Astrocyte of the cerebellum (primary cell): ENCODE measurements at regions not wholly inside any gene's neighbourhood (a gene's known extent, or its start where the extent isn't known, plus 50 kb on each side); places are given as distances from the start of the nearest gene placed in this dataset.

Experiments used
- DNase-seq: peaks from one replicate; pipeline ENCODE4 v3.0.0-alpha.2; 2011; ENCODE audit warnings: low read depth
- H3K4me3 ChIP-seq: 2 replicates; pipeline ENCODE4 v1.5.1; 2011; ENCODE audit warnings: mild to moderate bottlenecking, low read depth, low read length, moderate library complexity
- in situ Hi-C: cut with HindIII; loops from 2 replicates; pipeline ENCODE4 v1.10.0; 2017; ENCODE audit warnings: low sequenced_read_pairs
- TF ChIP-seq, protein P1 (sequence below): IDR thresholded peaks from 2 replicates; pipeline ENCODE4 v1.5.1; 2012; ENCODE audit warnings: low read length, low read depth, moderate library complexity, mild to moderate bottlenecking; ENCODE audit errors: missing control alignments

DNA sequence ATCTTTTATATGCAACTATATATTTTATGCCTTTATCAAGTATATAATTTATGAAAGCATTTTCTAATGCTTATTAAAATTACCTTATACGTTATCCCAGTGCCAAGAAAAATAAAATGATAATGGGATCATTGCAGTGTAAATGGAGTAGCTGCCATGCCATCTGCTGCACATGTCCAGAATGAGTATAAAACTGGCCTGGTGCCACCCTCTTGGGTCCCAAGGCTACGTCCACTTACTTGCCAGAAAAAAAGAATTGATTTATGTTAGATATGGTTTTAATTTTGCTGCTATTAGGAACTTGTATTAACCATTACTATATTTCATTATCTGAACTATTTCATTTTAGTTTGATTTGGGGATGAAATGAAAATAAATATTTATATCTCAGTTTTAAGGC is 1127.1 kb upstream of the CNTN5 start:
- DNase-seq: no peak
- H3K4me3 ChIP-seq: no peak overlapping the region
- TF ChIP-seq, protein P1, sequence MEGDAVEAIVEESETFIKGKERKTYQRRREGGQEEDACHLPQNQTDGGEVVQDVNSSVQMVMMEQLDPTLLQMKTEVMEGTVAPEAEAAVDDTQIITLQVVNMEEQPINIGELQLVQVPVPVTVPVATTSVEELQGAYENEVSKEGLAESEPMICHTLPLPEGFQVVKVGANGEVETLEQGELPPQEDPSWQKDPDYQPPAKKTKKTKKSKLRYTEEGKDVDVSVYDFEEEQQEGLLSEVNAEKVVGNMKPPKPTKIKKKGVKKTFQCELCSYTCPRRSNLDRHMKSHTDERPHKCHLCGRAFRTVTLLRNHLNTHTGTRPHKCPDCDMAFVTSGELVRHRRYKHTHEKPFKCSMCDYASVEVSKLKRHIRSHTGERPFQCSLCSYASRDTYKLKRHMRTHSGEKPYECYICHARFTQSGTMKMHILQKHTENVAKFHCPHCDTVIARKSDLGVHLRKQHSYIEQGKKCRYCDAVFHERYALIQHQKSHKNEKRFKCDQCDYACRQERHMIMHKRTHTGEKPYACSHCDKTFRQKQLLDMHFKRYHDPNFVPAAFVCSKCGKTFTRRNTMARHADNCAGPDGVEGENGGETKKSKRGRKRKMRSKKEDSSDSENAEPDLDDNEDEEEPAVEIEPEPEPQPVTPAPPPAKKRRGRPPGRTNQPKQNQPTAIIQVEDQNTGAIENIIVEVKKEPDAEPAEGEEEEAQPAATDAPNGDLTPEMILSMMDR: no peak
- in situ Hi-C loops: no loop called here

DNA sequence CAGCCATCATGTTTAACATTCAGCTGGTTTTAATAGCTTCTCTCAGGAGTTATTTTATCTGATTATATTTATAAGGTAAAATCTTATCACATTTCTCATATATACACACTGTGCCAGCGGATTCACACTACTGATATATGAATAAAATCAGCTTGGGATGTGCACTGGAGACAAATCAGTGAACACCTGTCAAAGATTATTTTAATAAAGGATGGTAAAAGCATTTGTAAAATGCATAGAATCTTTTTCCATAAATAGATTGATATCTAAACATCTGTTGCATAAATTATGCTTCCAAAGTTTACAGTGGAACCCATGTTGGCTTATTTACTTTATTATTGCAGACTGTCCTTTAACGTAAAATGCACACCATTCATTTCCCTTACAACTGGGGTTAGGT is 1125.8 kb upstream of the CNTN5 start:
- no peak overlapping the region for H3K4me3 ChIP-seq
- in situ Hi-C loops: no loop called here
- DNase-seq: no peak
- TF ChIP-seq, protein P1: no peak

DNA sequence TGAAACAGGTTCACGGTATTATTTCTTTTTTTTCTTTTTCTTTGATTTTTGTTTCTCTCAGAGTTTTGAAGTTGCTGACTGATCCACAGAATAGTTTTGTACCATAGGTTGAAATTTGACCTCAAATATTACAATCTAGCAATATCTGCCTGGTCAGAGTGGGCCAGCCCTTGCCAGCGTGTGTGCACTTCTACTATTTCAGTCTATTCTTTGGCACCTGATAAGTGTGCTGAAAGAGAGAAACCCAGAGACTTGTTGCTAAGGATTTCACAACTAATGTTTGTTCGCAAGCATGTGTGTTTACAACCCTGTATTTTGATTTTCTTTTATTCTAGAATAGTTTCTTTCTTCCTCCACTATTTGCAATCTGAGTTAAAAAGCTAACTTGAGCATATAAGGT is 1125.2 kb upstream of the CNTN5 start:
- DNase-seq: no peak
- H3K4me3 ChIP-seq: no peak overlapping the region
- TF ChIP-seq, protein P1: no peak
- in situ Hi-C loops: no loop called here

DNA sequence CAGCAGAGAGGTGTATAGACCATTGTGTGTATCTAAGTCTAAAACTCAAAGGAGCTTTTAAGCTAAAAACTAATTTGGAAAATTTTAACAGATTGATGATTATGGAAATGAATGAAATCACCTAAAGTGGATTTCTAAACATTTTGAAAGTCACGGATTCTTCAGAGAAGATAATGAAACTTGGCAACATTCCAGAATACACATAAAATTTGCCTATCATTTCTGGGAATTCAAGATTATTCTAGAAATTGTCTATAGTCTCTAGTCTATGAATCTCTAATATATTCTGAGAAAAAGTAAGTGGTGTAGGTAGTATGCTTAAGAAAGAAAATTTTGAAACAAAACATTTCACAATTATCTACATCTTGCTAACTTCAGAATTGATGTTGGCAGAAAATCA is 1117.9 kb upstream of the CNTN5 start:
- DNase-seq: no peak
- no peak overlapping the region for H3K4me3 ChIP-seq
- TF ChIP-seq, protein P1: no peak
- in situ Hi-C loops: no loop called here

DNA sequence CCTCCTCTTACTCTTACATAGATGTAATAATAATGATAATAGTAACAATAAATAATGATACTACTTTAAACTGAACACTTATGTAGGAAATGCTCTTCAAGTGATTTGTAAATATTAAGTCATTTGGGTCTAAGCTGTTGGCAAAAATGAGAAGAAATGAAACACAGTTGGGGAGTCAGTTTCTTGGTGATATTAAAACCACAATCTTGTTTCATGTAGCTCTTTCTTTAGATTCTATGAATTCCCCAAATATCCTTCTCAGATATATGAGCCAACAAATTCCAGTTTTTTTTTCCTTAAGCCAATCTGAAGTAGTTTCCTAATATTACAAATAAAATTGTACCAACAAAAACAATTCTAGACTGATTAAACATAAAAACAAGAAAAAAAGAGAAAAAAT is 1115.6 kb upstream of the CNTN5 start:
- in situ Hi-C loops: no loop called here
- no peak for DNase-seq
- no peak overlapping the region for H3K4me3 ChIP-seq
- TF ChIP-seq, protein P1: no peak

DNA sequence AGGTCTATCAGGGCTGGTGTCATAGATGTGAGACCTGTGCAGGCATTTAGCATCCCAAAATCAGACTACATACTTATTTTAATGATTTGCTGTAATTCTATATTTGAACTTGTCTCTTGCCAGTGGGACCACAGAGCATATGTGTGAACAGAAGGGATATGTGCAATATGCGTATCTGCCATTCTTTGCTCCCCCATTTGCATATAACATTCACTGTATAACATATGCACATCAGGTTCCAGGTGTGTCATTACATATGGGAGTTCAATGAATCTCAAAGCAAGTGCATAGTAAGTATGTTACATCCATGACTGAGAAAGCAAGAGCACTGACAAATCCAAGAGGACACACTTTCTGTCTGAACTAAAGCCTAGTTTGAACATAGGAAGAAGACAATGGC is 1115.1 kb upstream of the CNTN5 start:
- no peak overlapping the region for H3K4me3 ChIP-seq
- TF ChIP-seq, protein P1: no peak
- in situ Hi-C loops: no loop called here
- no peak for DNase-seq

DNA sequence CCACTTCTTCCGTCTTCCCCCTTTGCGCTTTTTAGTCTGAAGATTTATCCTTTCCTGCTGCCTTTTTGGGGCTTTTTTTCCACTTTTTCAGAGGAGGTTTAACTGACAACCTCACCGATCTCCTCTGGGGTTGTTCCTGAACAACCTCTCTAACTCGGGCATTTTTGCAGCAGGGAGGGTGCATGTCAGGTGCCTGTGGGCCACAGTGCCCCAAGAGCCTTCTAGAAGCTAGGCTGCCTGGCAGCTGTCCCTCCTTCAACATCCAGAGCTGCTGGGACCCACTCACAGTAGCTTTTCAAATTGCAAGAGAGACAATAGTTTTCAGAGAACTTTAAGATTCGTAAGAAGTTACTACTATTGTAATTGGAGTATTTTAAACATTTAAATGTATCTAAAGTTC is 1112.4 kb upstream of the CNTN5 start:
- in situ Hi-C loops: no loop called here
- no peak for DNase-seq
- no peak overlapping the region for H3K4me3 ChIP-seq
- TF ChIP-seq, protein P1: no peak
